Germinal center (tissue), 1 donor: ENCODE measurements at regions not wholly inside any gene's neighbourhood (a gene's known extent, or its start where the extent isn't known, plus 50 kb on each side); places are given as distances from the start of the nearest gene placed in this dataset.
A peak's percentile ranks its signal among the peaks of the same experiment; 100 is the strongest.
"Not testable (repeated sequence)": the region's sequence is repeated elsewhere in the genome, so short reads cannot be mapped to it uniquely, and the experiment has no call there.

Source experiments
- DNase-seq: peaks from one replicate; pipeline ENCODE4 v3.0.0; 2012; ENCODE audit warnings: mixed read lengths, low spot score

DNA sequence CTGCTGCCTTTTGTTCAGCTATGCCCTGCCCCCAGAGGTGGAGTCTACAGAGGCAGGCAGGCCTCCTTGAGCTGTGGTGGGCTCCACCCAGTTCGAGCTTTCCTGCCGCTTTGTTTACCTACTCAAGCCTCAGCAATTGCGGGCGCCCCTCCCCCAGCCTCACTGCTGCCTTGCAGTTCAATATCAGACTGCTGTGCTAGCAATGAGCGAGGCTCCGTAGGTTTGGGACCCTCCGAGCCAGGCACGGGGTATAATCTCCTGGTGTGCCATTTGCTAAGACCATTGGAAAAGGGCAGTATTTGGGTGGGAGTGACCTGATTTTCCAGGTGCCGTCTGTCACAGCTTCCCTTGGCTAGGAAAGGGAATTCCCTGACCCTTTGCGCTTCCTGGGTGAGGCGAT lies 51.9 kb downstream of the DIPK2A start:
- not testable (repeated sequence) for DNase-seq

DNA sequence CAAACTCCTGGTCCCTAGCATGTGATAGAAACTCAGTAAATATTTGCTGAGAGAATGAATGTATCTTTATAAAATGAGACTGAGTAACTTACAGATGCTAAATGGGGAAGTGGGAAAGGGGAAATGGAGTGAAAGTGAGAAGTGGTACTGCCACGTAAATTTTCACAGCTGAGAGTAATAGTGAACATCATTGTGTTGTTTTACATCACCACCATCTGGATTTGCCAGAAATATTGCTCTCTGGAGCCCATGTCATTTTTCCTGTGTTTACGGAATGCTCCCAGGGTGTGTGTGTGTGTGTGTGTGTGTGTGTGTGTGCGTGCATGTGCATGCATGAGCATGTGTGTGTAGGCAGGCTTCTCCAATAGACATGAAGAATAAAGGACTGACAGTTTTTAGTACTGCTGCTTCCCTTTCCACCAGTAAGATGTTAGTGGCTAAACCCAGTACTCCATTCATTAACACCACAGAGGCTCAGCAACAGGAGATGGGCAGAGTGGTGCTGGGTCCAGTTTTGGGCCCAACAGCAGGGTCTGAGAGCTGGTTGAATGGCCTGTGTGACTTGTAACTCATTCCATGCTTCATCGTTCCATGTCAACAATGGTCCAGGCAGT lies 57.3 kb downstream of the DIPK2A start:
- DNase-seq = peak; percentile 32

DNA sequence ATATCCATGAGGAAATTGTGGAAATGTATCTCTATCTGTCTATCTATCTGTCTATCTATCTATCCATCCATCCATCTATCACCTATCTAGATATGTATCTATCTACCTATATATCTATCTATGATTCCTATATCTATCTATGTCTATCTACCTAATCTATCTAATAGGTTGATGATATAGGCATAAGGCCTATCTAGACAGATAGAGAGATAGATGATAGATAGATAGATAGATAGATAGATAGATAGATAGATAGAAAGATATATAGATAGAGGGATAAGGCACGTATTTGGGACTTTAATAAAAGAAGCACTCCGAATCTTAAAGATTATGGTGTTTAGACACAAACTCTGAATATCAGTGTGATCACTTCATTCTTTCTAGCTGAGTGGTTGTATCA lies 58.1 kb downstream of the DIPK2A start:
- DNase-seq = no peak

DNA sequence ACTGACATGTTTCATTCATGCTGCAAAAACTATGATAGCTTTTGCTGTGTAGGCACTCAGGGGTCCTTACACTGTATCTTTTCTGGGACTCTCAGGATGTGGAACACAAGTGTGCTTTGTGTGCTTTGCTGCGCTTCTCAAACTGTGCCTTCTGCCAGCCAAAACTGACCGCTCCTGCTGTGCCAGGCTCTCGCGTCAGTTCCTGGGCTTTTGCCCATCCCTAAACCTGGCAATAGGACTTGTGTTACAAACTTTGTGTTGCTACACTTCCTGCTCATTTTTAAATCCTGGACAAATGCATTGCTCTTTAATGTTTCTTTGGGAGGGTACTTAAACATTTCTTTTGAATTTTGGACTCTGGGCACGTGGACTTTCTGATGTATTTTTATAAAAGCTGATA lies 60.3 kb downstream of the DIPK2A start:
- no peak for DNase-seq

DNA sequence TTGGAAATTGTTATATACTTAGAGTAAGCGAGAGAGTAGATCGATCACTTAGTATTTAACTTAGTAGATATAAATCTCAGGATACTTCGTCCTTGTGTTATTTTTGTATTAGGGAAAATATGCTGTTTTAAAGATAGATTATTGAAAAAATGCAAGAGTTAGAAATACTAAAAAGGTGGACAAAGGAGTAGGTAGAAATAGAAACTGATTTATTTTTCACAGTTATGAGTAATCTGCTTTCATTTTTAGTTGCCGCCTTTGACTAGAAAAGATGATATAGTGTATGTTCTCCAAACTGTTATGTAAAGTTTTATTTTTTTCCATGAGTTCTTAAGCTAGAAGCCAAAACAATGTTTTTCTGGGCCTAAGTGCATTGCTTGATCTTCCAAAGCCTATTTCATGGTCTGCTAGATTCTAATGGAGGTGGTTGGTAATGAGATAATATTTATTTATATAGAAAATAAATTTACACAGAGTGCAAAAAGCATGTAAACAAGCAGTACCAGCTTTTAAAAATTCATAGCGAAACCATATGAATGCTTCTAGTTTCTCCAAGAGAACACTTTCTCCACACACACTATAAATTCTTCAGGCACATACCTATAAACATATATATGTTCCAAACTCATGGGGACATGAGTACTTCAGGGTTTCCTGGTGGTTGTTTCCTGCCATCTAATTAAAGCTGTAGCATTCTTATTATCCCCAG lies 61.1 kb downstream of the DIPK2A start:
- no peak for DNase-seq

DNA sequence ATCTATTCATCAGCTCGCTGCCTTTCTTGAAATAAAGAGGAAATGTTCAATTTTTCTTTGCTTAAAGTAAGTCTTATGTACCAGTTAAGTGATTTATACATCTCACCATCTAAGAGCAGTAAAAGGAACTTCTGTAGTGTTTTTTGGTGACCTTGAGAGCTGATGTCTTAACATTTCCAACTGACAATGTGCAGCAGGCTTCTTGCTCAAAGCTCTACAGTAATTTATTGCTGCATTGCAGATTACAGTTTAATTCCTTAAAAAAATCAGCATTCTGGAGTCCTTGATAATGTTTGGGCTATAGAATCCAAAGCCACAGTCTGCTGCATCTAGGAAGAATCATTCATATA lies 61.6 kb downstream of the DIPK2A start:
- DNase-seq = no peak

DNA sequence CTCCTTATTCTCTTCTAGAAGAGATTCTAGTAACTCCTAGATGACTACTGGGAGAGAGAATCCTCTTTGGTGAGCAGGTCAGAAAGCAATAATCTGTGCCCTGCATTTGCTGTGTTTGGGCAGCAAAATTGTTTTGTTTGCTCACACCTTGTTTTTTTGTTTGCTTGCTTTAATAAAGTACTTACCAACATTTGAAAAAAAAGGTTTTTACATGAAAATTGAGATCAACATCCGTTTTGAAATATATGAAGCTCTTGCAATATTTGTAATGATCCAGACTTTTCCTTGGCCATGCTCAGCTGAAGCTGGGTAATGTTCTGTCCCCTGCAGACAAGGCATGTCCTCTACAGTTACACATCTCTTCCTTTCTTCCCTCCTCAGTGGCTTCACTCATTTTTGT lies 62.2 kb downstream of the DIPK2A start:
- no peak for DNase-seq

DNA sequence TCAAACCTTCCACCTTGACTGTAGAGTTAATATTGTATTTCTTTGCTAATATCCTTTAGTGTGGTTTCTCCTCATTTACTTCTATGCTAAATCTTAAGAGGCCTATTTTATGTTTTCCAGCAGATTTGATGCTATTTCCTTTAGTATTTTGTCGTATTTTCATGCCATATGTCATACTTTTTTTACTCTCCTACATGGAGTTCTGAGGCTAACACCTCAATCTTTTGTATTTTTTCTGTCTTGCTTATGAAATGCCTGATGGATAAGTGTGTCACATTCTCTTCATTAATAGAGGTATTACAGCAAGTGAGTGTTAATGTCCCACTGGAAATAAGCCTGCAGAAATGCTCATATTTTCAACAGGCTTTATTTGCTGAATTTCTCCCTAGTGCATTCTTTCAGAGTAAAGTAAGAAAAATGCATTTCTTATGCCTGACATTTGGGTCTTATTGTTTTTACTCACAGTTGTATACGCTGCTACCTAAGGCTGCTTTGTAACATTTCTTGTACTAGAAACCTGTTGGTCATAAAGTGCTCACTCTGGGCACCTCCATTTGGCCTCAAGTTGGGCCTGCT lies 63.2 kb downstream of the DIPK2A start:
- DNase-seq = no peak

DNA sequence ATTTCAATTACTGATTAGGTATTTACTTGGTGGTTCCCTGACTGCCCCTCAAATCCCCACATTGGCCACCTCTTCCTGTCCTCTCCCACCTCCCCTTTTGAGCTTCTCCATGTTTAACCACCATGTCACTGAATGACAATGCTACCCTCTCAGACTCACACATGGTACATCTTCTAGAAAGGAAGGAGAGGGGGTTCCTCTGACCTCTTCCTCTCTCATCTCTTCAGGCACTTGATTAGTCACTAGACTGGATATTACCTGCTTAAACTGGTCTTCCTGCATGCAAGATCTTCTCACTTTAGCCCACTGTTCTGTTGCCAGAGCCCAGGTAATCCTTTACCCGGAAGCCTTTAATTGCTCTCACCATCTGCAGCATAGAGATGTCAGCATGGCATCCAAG lies 64.9 kb downstream of the DIPK2A start:
- no peak for DNase-seq

DNA sequence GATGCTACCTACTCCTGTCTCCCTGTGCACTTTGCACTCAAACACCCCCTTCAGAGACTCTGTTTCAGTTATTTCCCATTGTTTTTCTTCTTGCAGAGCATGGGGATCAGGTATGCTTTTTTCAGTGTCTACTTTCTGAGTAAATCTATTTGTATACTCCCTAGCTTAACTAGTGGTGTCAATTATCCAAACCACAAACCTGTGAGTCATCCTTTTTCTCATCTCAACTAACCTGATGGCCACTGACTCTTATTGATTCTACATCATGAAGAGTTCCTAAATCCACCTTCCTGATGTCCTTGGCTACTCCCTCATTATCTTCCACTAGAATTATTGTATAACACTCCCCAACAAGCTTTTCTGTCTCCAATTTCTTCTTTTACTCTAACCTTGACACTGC lies 68.0 kb downstream of the DIPK2A start:
- no peak for DNase-seq

DNA sequence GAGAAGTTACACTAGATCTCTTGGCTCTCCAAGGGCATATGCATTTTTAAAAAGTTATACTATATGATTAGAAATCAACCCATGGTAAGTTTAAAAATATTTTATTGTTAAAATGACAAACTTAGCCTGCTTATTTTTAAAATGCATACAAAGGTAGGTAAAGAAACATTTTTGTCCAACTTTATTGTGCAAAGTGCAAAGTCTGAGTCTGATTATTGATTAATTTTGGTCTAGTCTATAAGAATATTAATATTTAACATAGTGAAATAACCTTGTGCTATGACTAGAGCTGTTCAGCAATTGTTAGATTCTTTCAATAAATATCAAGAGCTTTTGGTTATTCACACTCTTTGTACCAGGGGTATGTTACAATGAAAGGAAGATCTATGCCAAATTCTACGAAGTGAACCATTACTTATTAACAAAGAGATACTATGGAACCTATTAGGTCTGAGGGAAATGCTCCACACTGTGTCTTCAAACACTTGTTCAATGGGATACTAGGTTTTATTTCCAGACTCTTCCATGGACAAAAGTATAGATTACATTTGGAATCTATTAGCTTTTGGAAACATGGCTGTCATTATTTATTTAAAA lies 70.4 kb downstream of the DIPK2A start:
- DNase-seq = no peak

DNA sequence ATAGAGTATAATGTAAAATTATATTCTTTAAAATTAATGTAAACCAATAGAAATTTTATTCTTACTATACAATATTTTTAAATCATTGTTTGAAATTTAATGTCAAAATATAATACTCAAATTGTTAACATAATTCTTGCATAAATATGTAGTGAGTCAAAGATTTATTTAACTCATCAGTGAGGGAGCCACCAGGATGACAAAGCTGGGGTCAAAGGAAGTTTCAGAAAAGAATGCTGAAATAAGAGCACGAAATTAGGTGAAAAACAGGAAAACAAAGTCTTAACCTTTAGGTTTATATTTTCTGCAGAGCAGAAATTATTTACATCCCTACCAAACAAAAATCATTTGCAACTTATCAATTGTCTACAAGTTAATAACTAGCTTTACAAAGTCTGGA lies 74.1 kb downstream of the DIPK2A start:
- no peak for DNase-seq

DNA sequence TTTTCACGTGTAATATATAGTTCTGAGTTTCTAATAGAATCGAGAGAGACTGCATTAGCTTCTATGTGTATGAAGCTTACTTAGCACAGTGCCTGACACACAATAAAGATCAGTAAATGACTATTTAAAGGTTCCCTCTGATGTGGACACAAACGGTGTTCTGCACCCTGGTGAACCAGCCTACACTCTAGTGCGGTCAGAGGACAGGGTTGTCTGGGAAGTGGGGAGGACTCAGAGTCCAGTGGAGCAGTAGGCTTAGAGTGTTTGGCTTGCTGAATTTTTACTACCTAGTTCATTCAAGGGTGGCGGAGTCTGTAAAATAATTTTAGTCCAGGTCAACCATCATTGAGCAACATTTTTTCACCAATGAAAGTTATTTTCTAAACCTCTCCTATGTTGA lies 77.8 kb downstream of the DIPK2A start:
- no peak for DNase-seq

DNA sequence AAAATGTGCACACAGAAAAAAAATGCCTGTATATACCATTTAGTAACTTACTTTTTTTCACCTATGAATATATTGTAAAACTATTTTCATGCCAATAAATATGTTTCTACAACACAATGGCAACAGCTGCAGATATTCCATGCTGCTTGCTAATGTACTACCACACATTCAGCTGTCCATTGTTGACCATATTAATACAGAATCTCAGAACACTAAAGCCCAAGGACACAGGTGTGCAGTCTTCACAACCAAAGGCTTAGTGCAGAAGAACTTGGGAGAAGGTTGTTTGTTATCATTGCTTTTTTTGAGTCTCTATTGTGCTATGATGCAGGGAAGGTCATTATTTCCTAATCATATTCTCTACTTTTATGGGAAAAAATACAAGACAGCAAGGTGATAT lies 79.6 kb downstream of the DIPK2A start:
- DNase-seq = no peak

DNA sequence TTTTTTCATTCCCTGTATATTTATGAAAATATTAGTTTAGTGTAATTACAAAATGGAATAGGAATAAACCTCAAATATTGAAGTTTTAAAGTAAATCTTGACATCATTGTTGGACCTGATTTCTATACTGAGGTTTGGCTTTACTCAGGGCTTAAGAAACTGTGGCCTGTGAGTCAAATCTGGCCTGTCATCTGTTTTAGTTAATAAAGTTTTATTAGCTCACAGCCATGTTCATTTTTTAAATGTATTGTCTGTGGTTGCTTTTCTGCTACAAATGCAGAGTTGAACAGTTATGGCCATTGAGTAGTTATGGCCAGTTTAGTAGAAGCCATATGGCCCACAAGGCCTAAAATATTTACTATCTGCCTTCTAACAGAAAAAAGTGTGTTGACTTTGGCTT lies 80.7 kb downstream of the DIPK2A start:
- no peak for DNase-seq

DNA sequence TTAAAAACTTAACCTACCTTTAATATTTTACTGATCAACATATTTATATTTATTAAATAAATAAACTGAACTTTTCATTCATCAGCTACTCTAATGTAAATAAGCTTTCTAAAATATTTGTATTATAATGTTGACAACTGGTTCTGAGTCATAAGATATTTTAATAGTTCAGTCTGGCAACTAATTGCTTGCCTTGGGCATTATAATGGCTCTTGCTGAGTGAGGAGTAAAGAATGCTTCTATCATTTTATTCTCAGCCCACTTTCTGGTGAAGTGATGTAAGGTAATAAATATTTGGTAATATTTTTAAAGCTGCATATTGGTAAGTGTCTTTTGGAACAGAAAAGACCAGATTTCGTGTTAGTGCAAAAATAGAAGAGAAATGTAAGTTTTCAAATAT lies 81.5 kb downstream of the DIPK2A start:
- DNase-seq = no peak

DNA sequence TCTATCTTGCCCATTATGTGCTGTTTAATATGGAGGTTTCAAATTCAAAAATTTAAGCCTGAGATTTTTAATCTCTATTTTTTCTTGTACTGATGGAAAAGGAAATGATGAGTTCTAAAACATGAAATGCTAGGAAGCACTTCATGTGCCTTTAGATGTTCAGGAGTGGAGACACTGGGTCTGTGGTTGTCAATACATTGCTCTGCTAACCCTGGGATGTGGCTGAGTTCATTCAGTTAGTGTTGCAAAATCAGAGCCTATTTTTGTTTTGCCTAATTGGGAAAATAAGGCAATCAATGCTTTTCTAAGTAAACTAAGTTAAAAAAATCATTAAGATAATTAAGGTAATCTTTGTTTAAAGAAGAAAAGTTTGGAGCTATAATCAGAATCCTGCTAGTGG lies 83.1 kb downstream of the DIPK2A start:
- no peak for DNase-seq

DNA sequence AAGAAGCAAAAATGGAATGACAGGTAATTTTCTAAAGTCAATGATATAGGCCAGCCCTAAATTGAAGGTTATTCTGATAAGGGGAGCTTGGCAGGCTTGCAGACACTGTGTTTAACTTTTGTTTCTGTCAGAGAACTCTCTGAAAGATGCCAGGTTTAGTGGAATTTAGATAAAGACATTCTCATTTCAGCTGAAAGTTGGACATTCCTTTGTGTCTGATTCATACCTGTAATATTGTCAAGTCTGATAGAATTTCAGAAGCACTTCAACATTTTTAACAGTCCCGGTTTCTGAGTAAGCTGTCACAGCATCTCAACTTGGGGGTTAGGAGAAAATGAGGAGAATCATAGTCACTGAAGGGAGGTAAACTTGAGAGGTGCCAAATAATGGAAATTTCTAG lies 84.0 kb downstream of the DIPK2A start:
- DNase-seq = no peak

DNA sequence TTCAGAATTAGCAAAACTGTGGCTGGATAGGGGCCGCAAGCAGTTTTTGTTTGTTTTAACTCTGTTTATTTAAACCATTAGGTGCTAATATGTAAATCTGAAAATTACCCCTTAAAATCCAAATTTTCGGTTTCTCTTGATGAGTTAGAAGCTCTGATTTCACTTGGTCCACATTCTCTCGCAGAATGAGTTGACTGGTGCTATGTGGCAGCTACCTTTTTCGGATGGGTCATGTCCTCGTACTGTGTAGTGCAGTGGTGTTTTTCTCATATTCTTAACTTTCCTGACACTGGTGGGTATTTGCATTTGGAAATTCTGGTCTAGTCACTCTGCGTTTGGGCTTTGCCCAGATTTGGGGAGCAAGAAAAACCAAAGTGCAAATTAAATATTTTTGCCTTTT lies 87.1 kb downstream of the DIPK2A start:
- DNase-seq = no peak

DNA sequence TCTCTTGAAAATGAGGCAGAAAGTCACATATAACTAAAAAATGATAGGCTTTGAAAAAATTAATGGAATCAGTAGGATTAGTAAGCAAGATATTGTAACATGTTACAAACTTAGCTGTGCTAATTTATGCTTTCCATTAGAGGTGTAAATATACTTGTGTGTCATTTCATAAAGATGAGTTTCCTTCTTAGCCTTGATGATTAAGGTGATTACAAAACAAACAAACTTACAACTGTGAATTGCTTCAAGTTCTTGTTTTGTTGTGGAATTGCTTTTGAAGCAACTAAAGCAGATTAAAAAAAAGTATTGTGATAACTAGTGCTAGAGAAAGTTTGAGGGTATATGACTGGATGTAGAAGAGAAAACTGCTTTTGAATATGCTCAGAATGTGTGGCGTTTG lies 87.9 kb downstream of the DIPK2A start:
- no peak for DNase-seq

DNA sequence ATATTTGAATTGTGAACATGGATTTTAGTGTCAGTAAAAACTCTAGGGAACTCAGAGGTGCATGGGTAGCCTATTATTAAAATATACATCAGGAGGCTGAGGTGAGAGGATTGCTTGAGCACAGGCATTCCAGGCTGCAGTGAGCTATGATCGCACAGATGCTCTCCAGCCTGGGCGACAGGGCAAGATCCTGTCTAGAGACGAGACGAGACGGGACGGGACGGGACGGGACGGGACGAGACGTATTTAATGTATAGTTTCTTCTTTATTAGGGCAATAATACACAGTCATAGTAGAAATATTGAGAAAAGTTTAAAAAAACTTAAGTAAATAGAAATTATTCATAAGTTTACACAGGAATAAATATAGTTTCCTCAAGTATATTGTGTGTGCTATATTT lies 89.3 kb downstream of the DIPK2A start:
- DNase-seq = no peak

DNA sequence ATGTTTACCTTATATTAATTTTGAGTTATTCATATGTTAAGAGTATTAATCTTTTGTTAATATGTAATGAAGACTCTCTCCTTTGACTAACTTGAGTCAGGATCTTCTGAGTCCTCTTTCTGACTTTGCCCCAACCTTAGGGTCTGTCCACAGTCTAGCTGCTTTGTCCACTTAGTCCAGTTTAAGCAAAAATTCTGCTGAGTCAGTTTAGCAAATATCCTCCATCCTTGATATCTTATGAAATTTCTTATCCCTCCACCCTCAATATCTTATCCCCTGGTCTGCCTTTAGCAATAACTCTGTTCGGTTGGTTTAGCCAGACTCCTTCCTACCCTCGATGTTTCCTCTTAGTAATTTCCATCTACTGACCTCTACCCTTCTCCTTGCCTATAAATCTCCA lies 91.7 kb downstream of the DIPK2A start:
- no peak for DNase-seq

DNA sequence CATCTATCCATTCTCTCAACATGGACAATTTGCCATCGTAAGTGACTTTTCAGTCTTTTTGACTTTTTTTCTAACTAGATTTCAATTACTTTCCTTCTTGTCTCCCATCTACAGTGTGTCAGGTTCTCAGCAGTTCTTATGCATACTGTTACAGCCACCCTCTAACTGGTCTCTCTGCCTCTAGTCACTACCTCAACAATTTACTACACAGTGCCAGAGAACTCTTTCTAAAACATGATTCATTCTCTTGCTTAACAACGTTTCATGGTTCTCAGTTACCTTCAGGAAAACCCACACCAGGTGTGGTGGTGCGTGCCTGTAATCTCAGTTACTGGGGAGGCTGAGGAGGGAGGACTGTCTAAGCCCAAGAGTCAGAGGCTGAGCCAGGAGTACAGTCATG lies 95.4 kb downstream of the DIPK2A start:
- DNase-seq = no peak

DNA sequence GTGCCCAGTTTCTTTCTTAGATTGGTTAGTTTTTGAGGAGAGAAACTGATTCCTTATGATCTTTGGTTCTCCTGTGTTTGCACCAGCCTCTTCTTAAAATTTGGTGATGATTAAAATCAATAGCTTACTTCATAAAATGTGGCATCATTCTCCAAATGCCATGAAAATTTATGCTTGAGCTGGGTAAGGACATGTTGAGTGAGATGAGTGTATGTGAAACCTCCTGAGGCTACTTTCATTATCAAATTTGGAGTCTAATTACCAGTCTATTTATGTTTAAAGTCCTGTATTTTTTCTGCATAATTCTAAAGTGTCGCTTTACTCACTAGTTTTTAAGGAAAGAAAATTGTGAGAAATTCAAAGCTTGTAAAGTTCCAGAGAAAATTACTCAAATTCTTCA lies 102.1 kb downstream of the DIPK2A start:
- DNase-seq = no peak
